Fibroblast of skin of left biceps (primary cell): ENCODE measurements at regions not wholly inside any gene's neighbourhood (a gene's known extent, or its start where the extent isn't known, plus 50 kb on each side); places are given as distances from the start of the nearest gene placed in this dataset.
"Not testable (repeated sequence)": the region's sequence is repeated elsewhere in the genome, so short reads cannot be mapped to it uniquely, and the experiment has no call there.

Experiments
- DNase-seq, 2 experiments: peaks; one replicate each; pipeline ENCODE4 v3.0.0-alpha.2; 2013; ENCODE audit warnings: low read depth in 2 of 2

GRCh38 chr13:107916902-107917301, 298.4 kb downstream of the LIG4 start:
- DNase-seq, result not testable (repeated sequence)

GRCh38 chr13:107912745-107913144, 302.6 kb downstream of the LIG4 start:
- no peak for DNase-seq

- no peak for DNase-seq
Measured at GRCh38 chr13:107907065-107907805, 308.1 kb downstream of the LIG4 start.

DNA sequence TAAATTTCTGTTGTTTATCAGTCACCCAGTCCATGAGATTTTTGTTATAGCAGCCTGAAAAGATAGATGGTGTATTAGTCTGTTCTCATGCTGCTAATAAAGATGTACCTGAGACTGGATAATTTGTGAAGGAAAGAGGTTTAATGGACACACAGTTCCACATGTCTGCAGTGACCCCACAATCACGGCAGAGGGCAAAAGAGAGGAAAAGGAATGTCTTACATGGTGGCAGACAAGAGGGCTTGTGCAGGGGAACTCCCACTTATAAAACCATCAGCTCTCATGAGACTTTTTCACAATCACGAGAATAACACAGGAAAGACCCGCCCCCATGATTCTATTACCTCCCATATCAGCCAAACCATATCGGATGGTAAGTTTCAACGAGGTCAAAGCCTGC, 309.2 kb downstream of the LIG4 start:
- DNase-seq, result no peak

DNA sequence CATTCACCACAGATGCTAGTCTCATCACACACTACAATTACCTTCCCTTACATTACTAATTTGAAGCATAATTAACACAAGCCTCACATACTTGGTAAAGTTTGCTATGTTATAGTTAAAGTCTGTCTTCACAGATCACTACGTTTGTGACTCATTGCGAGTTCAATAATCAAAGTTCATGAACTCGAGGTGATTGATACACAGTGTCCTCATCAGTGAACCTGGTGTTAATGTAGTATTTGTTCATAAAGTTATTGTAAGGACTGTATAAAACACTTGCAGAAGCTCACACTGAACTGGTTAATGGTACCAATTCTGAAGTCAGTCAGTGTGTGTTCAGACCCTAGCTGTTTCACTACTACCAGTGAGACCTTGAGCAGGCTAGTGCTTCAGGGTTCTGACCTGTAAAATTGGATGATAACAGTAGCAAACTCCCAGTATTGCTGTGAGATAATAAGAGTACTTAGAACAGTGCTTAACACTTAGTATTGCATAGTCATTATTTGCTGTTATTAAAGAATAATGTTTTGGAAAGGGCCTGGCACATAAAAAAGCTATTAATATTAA, 313.3 kb downstream of the LIG4 start:
- DNase-seq, result no peak

DNA sequence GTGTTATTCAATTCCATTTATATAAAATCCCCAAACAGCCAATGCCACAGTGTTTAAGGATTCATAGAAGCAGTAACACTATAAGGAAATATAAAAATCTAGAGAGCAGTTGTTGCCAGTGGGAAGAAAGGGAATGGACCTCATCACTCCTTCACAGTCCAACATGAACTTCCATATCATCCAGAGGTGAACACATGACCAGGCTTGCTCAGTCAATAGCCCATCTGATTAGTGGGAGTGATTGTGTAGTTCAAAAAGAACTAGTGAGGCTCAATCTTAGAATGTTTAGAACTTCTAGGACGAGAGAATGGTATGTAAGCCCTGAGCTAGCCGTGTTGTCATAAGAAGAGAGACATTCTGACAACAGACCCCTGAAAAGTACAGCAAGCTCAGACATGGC, 314.1 kb downstream of the LIG4 start:
- no peak for DNase-seq

GRCh38 chr13:107900775-107901174, 314.6 kb downstream of the LIG4 start:
- DNase-seq, result no peak

DNA sequence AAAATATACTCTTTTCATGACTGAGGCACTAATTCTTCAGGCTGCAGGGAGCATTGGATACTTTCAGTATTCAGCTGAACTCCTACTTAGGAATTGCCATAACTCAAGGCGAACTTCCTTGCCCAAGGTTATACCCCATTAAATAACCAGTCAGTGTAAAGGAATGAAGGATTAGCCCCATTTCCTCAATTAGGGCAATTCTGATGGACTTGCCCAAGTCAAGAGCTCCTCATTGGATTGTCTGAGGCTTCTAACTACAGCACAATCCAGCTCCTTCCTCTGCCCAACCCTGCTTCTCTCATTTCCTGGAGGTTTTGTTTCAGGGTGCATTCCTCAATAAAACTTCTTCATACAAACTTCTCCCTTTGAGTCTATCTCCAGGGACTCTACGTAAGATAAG, 329.2 kb downstream of the LIG4 start:
- DNase-seq, result no peak

DNA sequence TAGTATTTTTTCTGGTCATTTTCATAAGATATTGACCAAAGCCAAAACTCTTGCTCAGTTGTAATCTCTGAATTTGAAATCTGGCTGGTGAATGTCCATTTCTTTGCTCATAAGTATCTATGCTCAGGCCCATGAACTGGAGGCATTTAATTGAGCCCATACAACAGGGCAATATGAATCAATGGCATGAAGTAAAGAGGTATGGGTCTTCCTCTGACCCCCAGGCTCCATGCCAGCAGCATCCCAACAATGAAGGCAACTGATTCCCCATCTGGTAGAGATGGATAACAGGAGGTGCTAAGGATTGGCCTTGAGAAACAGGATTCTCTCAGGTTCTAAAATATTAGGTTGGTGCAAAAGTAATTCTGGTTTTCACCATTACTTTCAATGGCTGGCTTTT, 330.8 kb downstream of the LIG4 start:
- no peak for DNase-seq

DNA sequence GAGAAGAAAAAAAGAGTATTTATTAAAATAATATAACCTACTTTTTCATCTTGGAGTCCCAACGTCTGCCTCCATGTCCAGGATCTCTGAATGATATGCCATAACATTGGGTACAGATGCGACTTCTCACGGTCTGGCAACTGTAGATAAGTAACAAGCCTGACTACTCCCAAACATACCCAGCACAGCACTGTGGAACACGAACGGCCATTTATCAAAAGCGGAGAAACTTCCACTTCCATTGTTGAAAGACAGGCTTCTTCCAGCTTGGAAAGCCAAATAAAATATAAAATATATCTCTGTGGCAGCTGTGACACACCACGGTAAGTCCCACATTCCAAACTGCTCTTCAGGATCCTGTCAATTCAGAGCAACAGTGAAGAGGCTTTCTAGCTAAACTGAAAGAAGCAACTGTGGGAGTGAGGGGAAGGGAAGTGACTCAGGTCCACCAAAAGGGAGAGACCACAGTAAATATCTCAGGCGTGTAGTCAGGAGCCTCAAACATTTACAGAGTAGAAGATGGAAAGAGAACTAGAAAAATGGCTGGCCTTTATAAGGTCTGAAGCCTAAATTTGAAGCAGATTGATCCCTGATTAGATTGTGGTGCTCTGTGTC, 331.7 kb downstream of the LIG4 start:
- DNase-seq, result no peak

DNA sequence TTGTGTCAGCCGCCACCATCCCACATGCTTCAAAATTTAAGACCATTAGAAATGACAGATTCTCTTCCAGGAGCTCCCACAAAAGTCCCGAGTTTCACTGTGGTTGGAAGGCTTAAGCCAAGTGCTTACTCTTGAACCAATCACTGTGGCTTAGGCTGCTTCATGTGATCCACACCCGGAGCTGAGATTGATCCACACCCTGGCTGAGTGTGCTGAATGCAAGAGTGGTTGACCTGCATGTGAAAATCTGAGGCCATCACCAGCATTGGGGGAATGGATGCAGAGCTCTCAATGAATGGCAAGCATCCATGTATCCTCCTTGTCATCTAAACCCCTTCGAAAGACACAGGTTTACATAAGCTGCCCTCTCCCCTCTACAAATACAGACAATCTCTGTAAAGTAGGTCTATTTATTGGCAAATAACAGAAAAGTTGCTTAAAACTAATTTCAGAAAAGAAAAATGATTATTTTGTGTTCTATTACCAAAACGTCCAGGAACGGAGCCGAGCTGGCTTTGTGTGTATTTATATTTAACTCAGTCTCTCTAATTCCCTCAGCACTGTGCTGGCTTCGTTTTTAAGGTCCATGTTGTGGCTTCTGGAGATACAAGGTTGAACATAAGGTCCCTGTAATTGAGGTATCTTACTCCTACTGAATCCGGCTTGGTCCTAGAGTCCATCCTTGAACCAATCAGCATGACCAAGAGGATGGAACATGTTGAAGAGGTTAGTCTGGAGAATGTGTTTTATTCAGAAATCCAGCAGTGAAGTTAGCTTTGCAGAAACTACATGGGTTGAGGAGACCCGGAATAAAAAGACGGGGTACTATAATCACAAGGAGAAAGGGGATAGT, 332.4 kb downstream of the LIG4 start:
- no peak for DNase-seq

DNA sequence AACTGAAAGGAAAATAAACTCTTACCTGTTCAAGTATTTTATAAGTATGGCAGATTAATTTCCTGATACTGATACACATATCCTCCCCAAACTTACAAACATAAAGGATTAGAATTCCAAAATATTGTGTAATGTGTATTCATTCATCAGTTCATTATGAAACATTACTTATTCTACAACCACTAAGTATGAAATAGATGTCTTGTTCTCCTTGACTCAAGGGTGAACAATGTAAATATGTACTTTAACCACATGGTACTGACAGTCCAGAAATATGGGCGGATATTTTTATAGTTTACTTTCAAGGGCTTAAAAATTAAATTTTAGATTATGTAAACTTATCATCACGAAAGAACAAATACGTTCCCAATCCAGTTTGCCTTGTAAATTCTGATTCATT, 334.0 kb downstream of the LIG4 start:
- no peak for DNase-seq

GRCh38 chr13:107874456-107874855, 340.9 kb downstream of the LIG4 start:
- no peak for DNase-seq

DNA sequence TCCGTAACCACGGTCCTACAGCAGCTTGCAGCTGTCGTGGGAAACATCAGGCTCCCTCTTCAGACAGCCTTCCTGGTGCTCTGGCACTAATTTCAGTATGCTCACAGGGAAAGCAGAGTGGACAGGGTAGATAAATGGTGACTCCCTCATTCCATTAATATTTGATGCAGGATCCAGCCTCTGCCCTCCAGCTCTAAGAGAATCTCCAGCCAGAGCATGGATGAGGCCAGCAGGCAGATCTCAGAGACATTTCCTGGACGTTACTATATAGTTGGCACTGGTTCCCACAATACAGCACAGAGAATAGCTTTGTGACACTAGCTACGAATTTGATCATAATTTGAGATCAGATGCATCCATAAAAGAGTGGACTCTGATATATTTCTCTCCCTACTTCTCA, 341.4 kb downstream of the LIG4 start:
- no peak for DNase-seq

DNA sequence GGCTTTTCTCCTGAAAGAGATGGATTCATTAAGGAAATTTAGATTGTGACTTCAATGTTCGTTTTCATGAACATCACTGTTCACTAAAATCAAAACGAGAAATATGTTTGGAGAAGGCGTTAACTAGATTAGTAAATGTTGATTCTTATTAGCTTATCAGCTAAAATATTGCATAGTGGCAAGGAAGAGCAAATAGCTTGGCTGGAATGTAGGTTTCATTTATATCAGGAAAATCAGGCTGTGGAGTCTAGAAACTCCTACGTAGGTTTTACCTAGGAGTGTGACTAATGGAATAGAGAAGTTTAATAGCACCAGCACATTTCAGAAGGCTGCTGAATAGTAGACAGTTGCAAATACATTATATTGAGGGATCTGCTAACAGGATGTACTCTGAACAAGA, 344.9 kb downstream of the LIG4 start:
- DNase-seq, result no peak

GRCh38 chr13:107867701-107868661, 347.4 kb downstream of the LIG4 start:
- no peak for DNase-seq

GRCh38 chr13:107866941-107867623, 348.3 kb downstream of the LIG4 start:
- no peak for DNase-seq

GRCh38 chr13:107866032-107866940, 349.1 kb downstream of the LIG4 start:
- no peak for DNase-seq

DNA sequence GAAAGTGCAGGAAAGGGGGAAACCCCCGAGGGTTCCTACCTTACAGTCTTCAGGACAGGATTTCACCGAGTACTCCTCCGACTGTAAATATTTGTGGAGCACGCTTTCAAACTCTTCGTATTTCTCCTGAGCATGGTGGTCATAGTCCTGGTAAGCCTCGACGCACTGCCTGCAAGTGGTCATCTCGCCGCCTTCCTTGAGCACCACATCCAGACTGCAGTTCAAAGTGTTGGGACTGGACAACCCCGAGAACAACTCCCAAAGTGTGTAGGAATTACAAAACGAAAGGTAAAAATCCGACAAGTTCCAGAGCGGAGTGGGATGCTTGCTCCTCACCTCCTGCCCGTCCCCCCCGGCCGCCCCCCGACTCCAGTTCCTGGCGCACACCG, 349.7 kb downstream of the LIG4 start:
- DNase-seq, result no peak

GRCh38 chr13:107865318-107865575, 350.1 kb downstream of the LIG4 start:
- DNase-seq, result no peak
